Heart left ventricle (tissue), 16 donors: ENCODE measurements at regions not wholly inside any gene's neighbourhood (a gene's known extent, or its start where the extent isn't known, plus 50 kb on each side); places are given as distances from the start of the nearest gene placed in this dataset.

Experiments used
- ATAC-seq, 4 donors: fragments of 200-7000 bp; cut with Tn5 transposase; one replicate each; pipeline ENCODE4 v1.9.1; 2020 to 2022; ENCODE audit warnings: moderate library complexity in 4 of 4, mild to moderate bottlenecking in 3 of 4, moderate number of reproducible peaks in 1 of 4
- DNase-seq, 5 donors: peaks; one replicate each; pipeline ENCODE4 v3.0.0-alpha.2; 2020
- H3K27ac ChIP-seq, 12 donors: fragments of 200-600 bp; sonication (generic) in 4 of 12; one replicate each; pipeline versions ENCODE4 v1.5.0 to v1.8.0; 2016 to 2022; ENCODE audit warnings: mild to moderate bottlenecking in 2 of 12
- H3K27me3 ChIP-seq, 9 donors: fragments of 200-600 bp; sonication (generic) in 2 of 9; one replicate each; pipeline versions ENCODE4 v1.5.1 to v1.8.0; 2016 to 2022; ENCODE audit warnings: mild to moderate bottlenecking in 3 of 9
- H3K36me3 ChIP-seq, 9 donors: fragments of 200-600 bp; sonication (generic) in 2 of 9; one replicate each; pipeline versions ENCODE4 v1.5.0 to v1.8.0; 2018 to 2022; ENCODE audit warnings: mild to moderate bottlenecking in 2 of 9
- H3K4me1 ChIP-seq, 12 donors: fragments of 200-600 bp; sonication (generic) in 4 of 12; one replicate each; pipeline versions ENCODE4 v1.5.0 to v1.8.0; 2016 to 2022; ENCODE audit warnings: mild to moderate bottlenecking in 3 of 12
- H3K4me3 ChIP-seq, 12 donors: fragments of 200-600 bp; sonication (generic) in 4 of 12; one replicate each; pipeline versions ENCODE4 v1.5.0 to v1.8.0; 2017 to 2022; ENCODE audit warnings: mild to moderate bottlenecking in 9 of 12, moderate library complexity in 4 of 12
- H3K9me3 ChIP-seq, 12 donors: fragments of 200-600 bp; sonication (generic) in 4 of 12; one replicate each; pipeline versions ENCODE4 v1.5.0 to v1.8.0; 2016 to 2022; ENCODE audit warnings: mild to moderate bottlenecking in 1 of 12
- POLR2A ChIP-seq, 2 donors: fragments of 450-650 bp; IDR thresholded peaks; one replicate each; pipeline ENCODE4 v1.6.1; 2017; ENCODE audit warnings: antibody characterized with exemption in 2 of 2, mild to moderate bottlenecking in 2 of 2, moderate library complexity in 2 of 2
- WGBS, 4 donors: extraction: QIAGEN DNeasy Blood & Tissue Kit in 2 of 4; methylation state at CpG; one replicate each; pipeline versions ENCODE4 v1.1.5 to v1.1.7; 2013 to 2018; 5-methylcytosine and 5-hydroxymethylcytosine counted together
- intact Hi-C, 10 donors: fragments of 100-400 bp; cut with DNase I; formaldehyde crosslinking; loops; one replicate each; pipeline versions ENCODE4 v1.11.1 to v1.14.2; 2022
- TF ChIP-seq, protein P1 (sequence below), 12 donors: fragments of 200-600 bp; sonication (generic) in 4 of 12; IDR thresholded peaks; one replicate each; pipeline versions ENCODE4 v1.5.0 to v1.8.0; 2018 to 2022; ENCODE audit warnings: antibody characterized with exemption in 12 of 12, mild to moderate bottlenecking in 5 of 12
- donor health status: ischemic (EF 13 %, LVEDD 7.1; RV severe dilation, severe dysfunction).
- donor health status: healthy with polysubstance abuse.
- donor health status: DM: no; HTN: yes; CAD: no.
- donor health status: DM: no; HTN: no; CAD: no.
- donor health status: ischemic (EF 25% LVEDD 6.9; RV normal size, moderate dysfunction).
- donor health status: ischemic (EF 25% LVEDD 5.7; RV mildly dilated, moderate dysfunction).
- donor health status: healthy.
- donor health status: DM: yes; HTN: yes; CAD: no.
- donor health status: ischemic (EF 35%, LVEDD 5.7; RV mildly dilated, moderate dysfunction).
- donor health status: nonischemic (EF 11% LVEDD 7.7; RV severe dilation, severe dysfunction).
- donor health status: DM: yes; HTN: yes; CAD: no.
- donor health status: PGD.
- donor health status: ischemic (EF 29% LVEDD 5.4; RV normal size, mild dysfunction).
- donor health status: nonischemic (EF 23%, LVEDD 6.1; RV moderate dilation, normal function).

DNA sequence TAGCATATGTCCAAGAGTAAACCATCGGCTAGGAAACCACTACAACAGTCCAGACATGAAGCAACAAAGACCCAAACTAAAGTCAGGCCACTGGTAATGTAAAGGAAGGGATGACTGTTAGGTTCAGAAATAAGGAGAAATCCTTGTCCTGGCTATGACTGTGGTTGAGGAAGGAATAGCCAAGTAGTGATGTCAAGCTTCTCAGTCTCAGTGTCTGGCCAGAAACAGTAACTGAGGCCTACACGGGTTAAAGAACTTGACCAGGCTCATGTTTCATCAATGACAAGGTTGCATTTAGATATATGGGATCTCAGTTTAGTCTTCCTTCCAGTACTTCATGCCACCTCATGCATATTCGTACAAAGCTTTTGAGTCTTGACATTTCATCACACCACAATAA is 162.0 kb downstream of the ETAA1 start:
- Histone ChIP-seq H3K27me3 (no peaks in the 10 kb centered on the region), H3K36me3 (no peaks in the 10 kb centered on the region), H3K4me3 (no peak overlapping the region), H3K9me3 (no peaks in the 10 kb centered on the region), H3K27ac (no peak overlapping the region), H3K4me1 (peaks cover 0 to 19% (median 7%) of the 10 kb centered on the region in 12 donors)
- WGBS, 4 donors = 77 to 86% (median 83%) methylated on average over 3 of the region's 3 CpGs
- DNase-seq (no peak), ATAC-seq (no peak)
- TF ChIP-seq POLR2A (IDR thresholded peaks at IDR 0.05) = no peak
- TF ChIP-seq, protein P1, sequence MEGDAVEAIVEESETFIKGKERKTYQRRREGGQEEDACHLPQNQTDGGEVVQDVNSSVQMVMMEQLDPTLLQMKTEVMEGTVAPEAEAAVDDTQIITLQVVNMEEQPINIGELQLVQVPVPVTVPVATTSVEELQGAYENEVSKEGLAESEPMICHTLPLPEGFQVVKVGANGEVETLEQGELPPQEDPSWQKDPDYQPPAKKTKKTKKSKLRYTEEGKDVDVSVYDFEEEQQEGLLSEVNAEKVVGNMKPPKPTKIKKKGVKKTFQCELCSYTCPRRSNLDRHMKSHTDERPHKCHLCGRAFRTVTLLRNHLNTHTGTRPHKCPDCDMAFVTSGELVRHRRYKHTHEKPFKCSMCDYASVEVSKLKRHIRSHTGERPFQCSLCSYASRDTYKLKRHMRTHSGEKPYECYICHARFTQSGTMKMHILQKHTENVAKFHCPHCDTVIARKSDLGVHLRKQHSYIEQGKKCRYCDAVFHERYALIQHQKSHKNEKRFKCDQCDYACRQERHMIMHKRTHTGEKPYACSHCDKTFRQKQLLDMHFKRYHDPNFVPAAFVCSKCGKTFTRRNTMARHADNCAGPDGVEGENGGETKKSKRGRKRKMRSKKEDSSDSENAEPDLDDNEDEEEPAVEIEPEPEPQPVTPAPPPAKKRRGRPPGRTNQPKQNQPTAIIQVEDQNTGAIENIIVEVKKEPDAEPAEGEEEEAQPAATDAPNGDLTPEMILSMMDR (IDR thresholded peaks at IDR 0.05) = no peak
- intact Hi-C loops = no loop called here

DNA sequence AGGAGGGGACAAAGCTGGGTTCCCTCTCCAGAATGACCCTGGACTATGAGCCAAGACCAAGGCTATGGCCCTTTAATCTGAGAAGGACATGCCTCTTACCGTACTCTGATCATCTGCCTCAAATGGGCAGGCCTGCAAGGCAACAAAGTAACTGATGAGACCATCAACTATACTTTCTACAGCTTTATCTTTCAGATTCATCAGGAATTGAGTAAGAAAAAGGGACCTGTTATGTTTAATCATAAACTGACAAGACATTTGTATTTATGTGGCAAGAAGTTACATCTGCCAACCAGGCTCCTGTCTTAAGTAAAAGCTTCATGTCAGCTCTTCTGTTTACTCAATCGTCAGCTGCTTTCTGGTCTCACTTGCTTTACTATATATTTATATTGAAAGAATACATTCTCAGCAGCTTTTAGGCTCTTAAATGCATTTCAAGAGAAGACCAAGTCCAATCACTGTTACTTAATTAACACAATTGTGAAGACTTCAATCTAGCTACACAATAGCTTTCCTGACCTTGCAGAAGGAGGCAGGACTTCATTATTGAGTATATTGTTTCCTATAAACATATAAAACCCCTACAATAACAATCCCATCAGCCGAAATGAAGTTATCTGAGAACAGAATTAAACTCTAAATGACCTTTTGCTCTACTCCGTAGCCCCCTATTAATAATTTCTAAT is 163.8 kb downstream of the ETAA1 start:
- peak overlapping the region; percentile 43 to 91 (median 70) for H3K27ac ChIP-seq
- peaks cover 0 to 19% (median 7%) of the 10 kb centered on the region in 12 donors for H3K4me1 ChIP-seq
- WGBS, 4 donors = 13 to 25% (median 21%) methylated on average over 4 of the region's 4 CpGs
- H3K36me3 ChIP-seq = no peaks in the 10 kb centered on the region
- ATAC-seq (no peak), DNase-seq (no peak)
- TF ChIP-seq POLR2A (IDR thresholded peaks at IDR 0.05) = no peak
- TF ChIP-seq, protein P1 (IDR thresholded peaks at IDR 0.05) = no peak
- intact Hi-C loops = loop anchor here in 3 of 10 donors (2.0 to 5.0 kb wide), 4 partner anchors 81 to 114 kb away; no protein-coding TSS in a partner anchor
- no peaks in the 10 kb centered on the region for H3K9me3 ChIP-seq
- no peaks in the 10 kb centered on the region for H3K27me3 ChIP-seq
- no peak overlapping the region for H3K4me3 ChIP-seq

DNA sequence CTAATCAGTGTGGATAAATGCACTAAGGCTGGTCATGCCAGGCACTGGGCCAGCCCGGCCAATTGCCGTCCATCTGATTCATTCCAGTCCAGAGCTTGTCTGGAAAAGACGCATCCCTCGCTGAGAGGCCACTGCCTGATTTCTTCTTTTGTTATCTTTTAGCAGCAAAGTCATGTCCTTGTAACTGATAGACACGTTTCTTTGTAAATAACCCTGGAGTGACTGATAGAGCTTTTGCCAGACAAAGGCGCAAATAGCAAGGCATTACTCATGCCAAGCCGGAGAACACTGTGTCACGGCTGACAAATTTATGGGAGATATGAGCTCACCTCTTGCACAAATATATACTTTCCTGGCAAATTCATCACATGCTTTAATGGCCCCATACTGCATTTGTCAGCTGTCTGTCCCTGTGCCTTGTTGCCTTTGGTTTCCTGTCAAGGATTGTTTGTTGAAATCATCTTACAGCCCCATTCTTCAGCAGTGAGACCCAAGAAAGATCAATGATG is 164.4 kb downstream of the ETAA1 start:
- H3K4me3 ChIP-seq = no peak overlapping the region
- H3K9me3 ChIP-seq = no peaks in the 10 kb centered on the region
- TF ChIP-seq, protein P1 (IDR thresholded peaks at IDR 0.05) = no peak
- TF ChIP-seq POLR2A (IDR thresholded peaks at IDR 0.05) = no peak
- DNase-seq (peak; percentile 45 to 88 (median 76)), ATAC-seq (peak; percentile 78 to 95 (median 87))
- intact Hi-C loops = loop anchor here in 3 of 10 donors (2.0 to 5.0 kb wide), 4 partner anchors 81 to 115 kb away; no protein-coding TSS in a partner anchor
- 7 to 15% (median 12%) methylated on average over 8 of the region's 8 CpGs for WGBS, 4 donors
- peak overlapping the region; percentile 43 to 91 (median 70) for H3K27ac ChIP-seq
- H3K27me3 ChIP-seq = no peaks in the 10 kb centered on the region
- no peaks in the 10 kb centered on the region for H3K36me3 ChIP-seq
- peaks cover 0 to 19% (median 7%) of the 10 kb centered on the region in 12 donors for H3K4me1 ChIP-seq

DNA sequence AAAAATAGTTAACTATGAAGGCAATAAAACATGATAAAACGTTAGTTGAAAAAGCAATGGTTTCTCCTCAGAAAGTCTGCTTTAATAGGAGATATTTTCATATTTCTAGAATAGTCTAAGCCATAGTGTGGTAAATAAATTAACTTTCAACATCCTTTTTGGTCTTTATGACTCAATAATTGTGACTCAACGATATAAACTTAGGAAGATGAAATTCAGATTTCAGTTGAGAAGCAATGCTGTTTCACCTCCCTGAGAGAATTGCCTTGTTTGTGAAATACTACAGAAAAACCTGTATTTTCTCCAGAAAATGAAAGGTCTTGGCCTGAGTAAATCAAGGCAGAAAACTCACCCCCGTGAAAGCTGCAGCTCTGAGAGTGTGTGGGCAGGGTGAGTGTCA is 166.9 kb downstream of the ETAA1 start:
- WGBS, 4 donors = 60 to 74% (median 65%) methylated on average over 3 of the region's 3 CpGs

More for the DNA sequence above, 166.9 kb downstream of the ETAA1 start:
- H3K4me1 ChIP-seq = peaks cover 0 to 19% (median 7%) of the 10 kb centered on the region in 12 donors
- DNase-seq (no peak), ATAC-seq (no peak)
- H3K27me3 ChIP-seq = no peaks in the 10 kb centered on the region
- H3K36me3 ChIP-seq = no peaks in the 10 kb centered on the region
- TF ChIP-seq POLR2A (IDR thresholded peaks at IDR 0.05) = no peak
- TF ChIP-seq, protein P1 (IDR thresholded peaks at IDR 0.05) = no peak
- peak overlapping the region in 5 of 12 donors; percentile 21 to 79 (median 37) for H3K27ac ChIP-seq
- intact Hi-C loops = loop anchor here in 2 of 10 donors (5.0 kb wide), 2 partner anchors 78 to 83 kb away; no protein-coding TSS in a partner anchor
- H3K4me3 ChIP-seq = no peak overlapping the region
- H3K9me3 ChIP-seq = no peaks in the 10 kb centered on the region
